GM18858 (cell line): ENCODE measurements at regions not wholly inside any gene's neighbourhood (a gene's known extent, or its start where the extent isn't known, plus 50 kb on each side); places are given as distances from the start of the nearest gene placed in this dataset.

Experiments used
- ATAC-seq: cut with Tn5 transposase; IDR thresholded peaks from one replicate; pipeline ENCODE4 v1.9.1; 2021; ENCODE audit not compliant: unreplicated experiment

- ATAC-seq: no peak
Measured at GRCh38 chr10:113407218-113407617, 145.6 kb upstream of the HABP2 start.

DNA sequence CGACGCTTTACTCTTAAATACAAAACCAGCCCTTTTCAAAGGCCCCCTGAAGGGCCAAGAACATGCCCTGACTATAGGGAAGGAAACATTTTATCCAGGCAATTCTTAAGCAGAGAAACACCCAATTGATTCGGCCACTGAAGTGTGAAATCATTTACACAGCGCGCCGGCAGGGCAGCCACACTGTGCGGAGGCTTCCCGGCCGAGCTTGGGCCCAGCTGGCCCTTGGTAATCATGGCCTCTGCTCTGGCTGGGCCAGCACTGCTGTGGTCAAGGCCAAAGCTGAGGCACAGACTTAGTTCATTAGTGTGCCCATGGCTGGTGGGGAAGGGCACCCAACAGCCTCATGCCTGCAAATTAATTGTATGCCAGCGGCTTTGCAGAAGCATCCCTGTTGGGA, 143.7 kb upstream of the HABP2 start:
- no peak for ATAC-seq

- ATAC-seq: no peak
Measured at GRCh38 chr10:113410618-113411017, 142.2 kb upstream of the HABP2 start.

DNA sequence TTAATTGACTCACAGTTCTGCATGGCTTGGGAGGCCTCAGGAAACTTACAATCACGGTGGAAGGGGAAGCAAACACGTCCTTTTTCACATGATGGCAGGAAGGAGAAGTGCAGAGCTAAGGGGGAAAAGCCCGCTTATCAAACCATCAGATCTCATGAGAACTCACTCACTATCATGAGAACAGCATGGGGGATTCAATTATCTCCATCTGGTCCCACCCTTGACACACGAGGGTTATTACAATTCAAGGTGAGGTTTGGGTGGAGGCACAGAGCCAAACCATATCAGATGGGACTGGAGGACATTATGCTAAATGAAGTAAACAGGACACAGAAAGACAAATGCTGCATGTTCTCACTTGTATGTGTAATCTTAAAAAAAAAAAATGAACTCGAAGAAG, 141.4 kb upstream of the HABP2 start:
- no peak for ATAC-seq

- ATAC-seq: no peak
Measured at GRCh38 chr10:113412161-113412560, 140.7 kb upstream of the HABP2 start.

DNA sequence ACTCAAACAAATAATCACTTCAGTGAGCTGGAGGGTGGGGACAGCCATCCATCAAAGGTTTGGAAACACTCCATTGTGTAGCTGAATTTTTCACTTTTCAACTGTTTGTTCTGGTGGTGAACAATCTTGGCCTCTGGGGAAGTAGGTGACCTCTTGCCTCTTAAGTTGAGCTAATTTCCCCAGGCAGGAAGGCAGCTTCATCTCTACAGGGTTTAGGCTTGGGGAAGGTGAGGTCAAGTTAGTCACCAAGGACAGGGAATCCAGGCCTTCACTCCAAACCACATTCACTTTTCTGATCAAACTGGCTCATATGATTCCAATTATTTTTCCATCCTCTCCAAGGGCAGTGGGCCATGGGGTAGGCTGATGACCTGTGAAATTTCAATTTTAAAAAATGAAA, 138.3 kb upstream of the HABP2 start:
- ATAC-seq: no peak

DNA sequence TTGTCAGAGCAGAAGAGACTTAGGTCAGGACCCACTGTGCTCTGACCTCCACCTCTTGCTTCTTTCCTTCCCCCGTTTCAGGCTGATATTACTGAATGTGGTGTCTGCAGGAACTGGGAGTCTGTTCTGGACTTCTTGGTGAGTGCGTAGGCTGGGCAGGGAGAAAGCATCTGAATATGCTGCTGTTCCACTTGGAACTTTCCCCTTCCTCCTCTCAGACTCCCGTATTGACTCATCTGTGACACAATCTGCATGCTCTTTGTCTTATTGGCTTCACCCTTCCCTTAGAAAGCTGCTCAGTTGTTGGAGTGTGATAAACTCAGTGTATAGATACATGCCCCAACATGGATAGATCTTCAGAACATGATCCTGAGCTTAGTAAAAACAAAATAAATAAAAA, 137.6 kb upstream of the HABP2 start:
- ATAC-seq: no peak

DNA sequence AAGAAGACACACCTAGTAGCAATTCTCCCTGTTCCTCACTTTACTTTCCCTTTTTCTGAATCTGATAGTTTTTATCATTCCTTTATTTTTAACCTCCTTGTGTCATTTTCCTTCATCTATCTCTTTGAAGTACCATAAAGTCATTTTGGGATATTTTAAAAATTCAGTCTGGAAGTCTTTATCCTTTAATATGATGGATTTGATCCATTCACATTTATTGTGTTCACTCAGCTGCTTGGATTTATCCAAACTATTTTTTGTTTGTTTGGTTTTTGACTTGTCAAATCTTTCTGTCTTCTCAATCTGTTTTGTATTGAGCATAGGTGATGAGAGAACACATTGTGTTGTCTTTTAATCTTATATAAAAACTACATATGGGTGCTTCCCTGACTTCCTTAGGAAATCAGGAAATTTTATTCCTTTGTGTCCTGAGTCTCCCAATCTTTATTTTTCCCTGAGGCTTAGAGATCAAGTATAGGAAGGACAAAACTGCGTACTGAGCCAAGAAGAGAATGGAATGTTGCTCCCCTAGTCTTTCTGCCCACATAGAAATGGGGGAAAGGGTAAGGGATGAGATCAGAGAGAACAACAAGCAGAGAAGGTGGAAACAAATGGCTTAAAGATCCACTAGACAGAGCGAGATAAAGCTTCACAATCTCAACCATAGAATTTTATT, 132.7 kb upstream of the HABP2 start:
- ATAC-seq: no peak

GRCh38 chr10:113420733-113421675, 131.8 kb upstream of the HABP2 start:
- ATAC-seq: no peak

GRCh38 chr10:113422371-113422770, 130.5 kb upstream of the HABP2 start:
- ATAC-seq: no peak

DNA sequence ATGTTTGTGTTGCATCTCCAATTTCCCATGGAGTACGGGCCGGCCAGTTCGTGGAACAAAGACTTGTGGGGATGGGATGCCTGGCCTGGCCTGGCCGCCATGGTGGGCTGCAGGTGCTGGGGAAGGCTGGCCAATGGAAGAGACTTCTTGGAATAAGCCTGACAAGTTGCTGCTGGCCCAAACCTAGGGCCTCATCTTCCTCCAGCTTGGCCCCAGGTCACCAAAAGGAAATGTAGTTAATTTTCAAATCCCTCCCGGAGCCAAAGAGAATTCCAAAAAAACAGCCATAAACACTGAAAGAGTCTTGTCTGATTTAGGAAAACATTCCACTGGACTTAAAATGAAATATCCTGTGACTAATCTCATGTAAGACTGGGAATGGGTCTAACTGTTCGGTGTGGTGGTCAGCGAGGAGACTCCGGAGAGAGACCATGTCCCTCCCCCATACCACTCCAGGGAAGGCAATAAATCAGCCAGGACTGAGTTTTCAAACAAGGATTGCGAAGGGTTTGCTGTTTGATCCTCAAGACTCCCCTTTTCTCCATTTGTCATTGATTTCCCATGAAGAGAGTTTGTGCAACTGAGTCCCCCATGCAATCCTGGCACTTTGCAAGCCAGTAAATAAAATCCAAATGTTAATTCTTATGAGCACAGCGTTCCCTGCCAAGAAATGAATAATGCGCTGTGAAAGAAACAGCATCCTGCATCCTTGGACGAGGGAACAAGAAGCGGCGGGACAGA, 128.7 kb upstream of the HABP2 start:
- no peak for ATAC-seq

GRCh38 chr10:113425008-113425407, 127.8 kb upstream of the HABP2 start:
- no peak for ATAC-seq

- ATAC-seq: no peak
Measured at GRCh38 chr10:113425541-113425951, 127.3 kb upstream of the HABP2 start.

DNA sequence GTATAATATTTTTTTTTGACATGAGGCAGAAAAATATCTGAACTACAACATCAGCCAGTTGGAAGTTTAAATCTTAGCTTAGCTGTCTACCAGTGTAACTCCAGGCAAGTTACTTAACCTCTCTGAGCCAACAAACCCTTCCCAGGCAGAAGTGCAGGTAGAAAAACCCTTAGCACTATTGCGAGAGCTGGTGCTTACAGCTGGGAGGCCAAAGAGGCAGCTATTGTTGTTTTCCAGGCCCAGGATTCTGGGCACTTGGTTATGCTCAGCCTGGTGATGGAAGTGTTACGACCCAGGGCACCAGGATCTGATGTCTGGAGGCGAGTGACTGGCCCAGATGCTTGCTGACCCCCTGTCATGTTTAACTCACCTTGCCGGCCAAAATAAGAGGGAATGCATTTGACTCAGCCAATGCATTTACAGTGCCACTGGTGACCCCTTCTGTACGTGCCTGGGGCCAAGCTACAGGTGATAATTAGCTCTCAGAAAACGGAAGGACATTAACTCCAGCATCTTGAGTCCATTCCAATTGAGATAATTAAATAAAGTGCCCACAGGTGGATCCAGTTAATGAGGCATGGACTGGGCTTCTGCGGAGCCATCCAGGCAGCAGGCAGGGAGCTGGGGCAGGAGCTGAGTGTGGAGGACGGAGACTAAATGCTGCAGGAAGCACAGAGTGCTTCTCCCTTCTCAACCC, 126.5 kb upstream of the HABP2 start:
- no peak for ATAC-seq

GRCh38 chr10:113427236-113427735, 125.6 kb upstream of the HABP2 start:
- ATAC-seq: no peak

GRCh38 chr10:113427811-113428558, 124.9 kb upstream of the HABP2 start:
- no peak for ATAC-seq

DNA sequence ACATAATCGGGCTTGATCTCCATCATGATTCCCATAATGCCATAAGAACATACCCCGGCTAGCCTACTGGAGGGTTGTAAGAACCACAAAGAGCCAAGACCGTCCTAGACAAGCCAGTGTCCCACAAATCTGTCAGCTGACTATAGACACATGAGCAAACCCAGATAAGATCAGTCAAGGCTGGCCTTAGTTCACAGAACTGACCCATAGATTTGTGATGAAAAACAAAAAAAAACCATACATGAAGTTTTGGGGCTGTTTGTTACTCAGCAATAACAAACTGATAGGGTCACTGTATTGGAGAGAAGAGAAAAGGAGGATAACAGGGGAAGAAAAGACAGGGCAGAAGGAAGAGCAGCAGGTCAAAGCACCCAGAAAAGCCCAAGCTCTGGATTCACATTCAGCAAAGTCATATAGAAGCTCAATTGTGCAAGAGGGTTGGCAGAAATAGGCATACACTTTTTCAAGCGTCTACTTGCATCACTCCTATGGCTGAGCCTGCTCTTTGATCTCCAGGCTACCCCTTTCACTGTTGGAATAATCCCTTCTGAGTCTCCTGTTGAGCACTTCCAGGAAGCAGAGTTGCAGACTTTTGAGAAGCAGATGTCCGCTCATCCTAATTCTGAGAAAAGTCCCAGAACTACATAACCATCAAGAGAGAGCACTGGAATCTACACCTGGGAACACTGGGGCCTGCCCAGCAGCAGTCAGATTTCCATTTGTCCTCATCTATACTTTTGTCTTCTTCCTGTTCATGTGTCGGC, 122.0 kb upstream of the HABP2 start:
- ATAC-seq: no peak

DNA sequence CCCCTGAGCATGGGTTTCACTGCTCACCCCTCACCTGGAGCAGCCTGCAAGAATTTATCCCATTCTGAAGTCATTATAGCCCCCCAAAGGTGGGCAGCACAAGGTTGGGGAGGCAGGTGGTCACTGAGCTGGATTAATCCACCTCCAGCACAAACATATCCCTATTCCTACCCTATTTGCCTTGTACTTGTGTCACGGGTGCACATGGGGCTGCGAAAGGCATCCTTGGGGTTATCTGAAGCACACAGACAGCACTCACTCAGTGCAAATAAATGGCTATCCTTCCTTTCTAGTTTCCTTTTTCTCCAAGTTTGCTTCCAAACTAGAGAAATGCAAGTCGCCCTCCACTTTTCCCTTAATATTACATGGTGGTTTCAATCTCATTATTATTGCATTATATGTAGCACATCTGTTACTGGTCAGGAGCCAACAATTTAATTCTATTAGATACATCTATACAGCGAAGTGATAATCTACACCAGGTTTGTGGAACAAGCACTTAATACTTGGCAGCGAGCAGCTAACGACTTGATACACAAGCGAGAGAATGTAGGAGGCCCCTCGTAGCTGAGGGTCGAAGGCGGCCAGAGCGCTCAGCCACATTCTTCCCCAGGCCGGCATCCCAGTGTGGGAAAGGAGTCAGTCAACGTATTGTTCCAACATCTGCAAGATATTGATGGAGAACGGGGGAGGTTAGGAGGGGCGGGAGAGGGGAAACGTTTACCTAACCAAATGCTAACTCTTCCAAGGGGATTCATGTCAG, 121.3 kb upstream of the HABP2 start:
- ATAC-seq: no peak

- ATAC-seq: no peak
Measured at GRCh38 chr10:113433711-113434110, 119.1 kb upstream of the HABP2 start.
